DND-41 (cell line): ENCODE measurements at regions not wholly inside any gene's neighbourhood (a gene's known extent, or its start where the extent isn't known, plus 50 kb on each side); places are given as distances from the start of the nearest gene placed in this dataset.

Source experiments
- EZH2 ChIP-seq: IDR thresholded peaks from 3 replicates; pipeline ENCODE4 v1.6.1; 2012; ENCODE audit warnings: borderline replicate concordance, low read depth, mild to moderate bottlenecking, moderate library complexity, low read length, inconsistent platforms; ENCODE audit not compliant: severe bottlenecking
- TF ChIP-seq, protein P1 (sequence below): IDR thresholded peaks from 2 replicates; pipeline ENCODE4 v1.5.1; 2012; ENCODE audit warnings: borderline replicate concordance, low read length, moderate library complexity, mild to moderate bottlenecking; ENCODE audit not compliant: poor library complexity, severe bottlenecking; ENCODE audit errors: extremely low read depth

DNA sequence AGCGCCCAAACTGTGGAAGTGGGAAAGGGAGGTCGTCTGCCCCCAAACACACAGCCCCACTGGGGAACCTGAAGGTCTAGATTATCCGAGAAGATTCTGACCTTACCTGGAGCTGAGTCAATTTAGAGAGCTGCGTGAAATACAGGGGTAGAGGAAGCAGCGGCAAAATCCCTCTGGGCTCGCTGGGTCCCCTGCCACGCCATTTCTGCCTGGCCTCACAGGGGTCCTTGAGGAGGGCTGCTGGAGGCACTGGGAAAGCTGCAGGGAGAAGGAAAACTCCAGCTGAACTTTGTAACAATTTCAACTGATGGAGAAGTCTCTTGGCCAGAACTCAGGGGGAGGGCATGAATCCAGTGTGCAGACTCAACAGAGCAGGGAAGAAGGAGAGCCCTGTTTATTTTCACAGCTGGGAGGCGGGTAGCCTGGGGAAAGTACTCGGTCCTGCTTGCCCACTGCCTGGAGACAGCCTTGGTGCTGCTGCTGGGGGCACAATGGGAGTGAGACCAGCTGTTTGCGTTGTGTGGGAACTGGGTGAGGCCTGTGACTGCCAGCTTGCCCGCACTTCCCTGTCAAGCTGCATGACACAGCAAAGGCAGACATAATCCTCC is 93.2 kb upstream of the MAPK10 start:
- TF ChIP-seq, protein P1, sequence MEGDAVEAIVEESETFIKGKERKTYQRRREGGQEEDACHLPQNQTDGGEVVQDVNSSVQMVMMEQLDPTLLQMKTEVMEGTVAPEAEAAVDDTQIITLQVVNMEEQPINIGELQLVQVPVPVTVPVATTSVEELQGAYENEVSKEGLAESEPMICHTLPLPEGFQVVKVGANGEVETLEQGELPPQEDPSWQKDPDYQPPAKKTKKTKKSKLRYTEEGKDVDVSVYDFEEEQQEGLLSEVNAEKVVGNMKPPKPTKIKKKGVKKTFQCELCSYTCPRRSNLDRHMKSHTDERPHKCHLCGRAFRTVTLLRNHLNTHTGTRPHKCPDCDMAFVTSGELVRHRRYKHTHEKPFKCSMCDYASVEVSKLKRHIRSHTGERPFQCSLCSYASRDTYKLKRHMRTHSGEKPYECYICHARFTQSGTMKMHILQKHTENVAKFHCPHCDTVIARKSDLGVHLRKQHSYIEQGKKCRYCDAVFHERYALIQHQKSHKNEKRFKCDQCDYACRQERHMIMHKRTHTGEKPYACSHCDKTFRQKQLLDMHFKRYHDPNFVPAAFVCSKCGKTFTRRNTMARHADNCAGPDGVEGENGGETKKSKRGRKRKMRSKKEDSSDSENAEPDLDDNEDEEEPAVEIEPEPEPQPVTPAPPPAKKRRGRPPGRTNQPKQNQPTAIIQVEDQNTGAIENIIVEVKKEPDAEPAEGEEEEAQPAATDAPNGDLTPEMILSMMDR: no peak
- no peak for TF ChIP-seq EZH2
